ENCODE measurements at regions not wholly inside any gene's neighbourhood (a gene's known extent, or its start where the extent isn't known, plus 50 kb on each side); places are given as distances from the start of the nearest gene placed in this dataset.

GRCh38 chrX:39320165-39320564 is 518.9 kb downstream of the MID1IP1 start:
- no peak overlapping the region for H3K27ac ChIP-seq (ENCODE audit: low read length)
- no peaks in the 10 kb centered on the region for H4K20me1 ChIP-seq (ENCODE audit: low read length)
- H3F3A ChIP-seq (ENCODE audit: low read length, unreplicated experiment) = no peaks in the 10 kb centered on the region
- ChIA-PET POLR2A (ENCODE audit: unreplicated experiment) (no interaction called here), CTCF (no interaction called here)
- no peaks in the 10 kb centered on the region for H3K79me2 ChIP-seq (ENCODE audit: low read length)
- H3K27me3 ChIP-seq (ENCODE audit: low read length) = no peaks in the 10 kb centered on the region; the same call in 1 of the 2 replicates
- no peak overlapping the region for H2AFZ ChIP-seq (ENCODE audit: low read length)
- DNase-seq (no peak), ATAC-seq (no peak)
- no peaks in the 10 kb centered on the region for H3K9me3 ChIP-seq (ENCODE audit: low read length)
- H3K9ac ChIP-seq (ENCODE audit: low read length) = no peak overlapping the region
- no peaks in the 10 kb centered on the region for H3K36me3 ChIP-seq (ENCODE audit: low read depth, low read length)
- BruUV-seq (replicated peaks) = no TSS peak
- intact Hi-C loops (cut with micrococcal nuclease) = no loop called here
- no peak overlapping the region for H3K4me2 ChIP-seq (ENCODE audit: low read length)
- TF ChIP-seq EZH2 (IDR thresholded peaks at IDR 0.05; ENCODE audit: low read length, unreplicated experiment) (no peak), CTCF (conservative IDR thresholded peaks at IDR 0.05; ENCODE audit: low read depth, low read length) (no peak), EZH2phosphoT487 (IDR thresholded peaks at IDR 0.05; ENCODE audit: borderline replicate concordance, low read length) (no peak)
- H3K4me1 ChIP-seq (ENCODE audit: insufficient read depth, low read length) = no peaks in the 10 kb centered on the region
- no peak overlapping the region for H3K4me3 ChIP-seq (ENCODE audit: low read length)
- H3K9me2 ChIP-seq (replicated peaks; ENCODE audit: low read length) = no peaks in the 10 kb centered on the region

GRCh38 chrX:39322496-39322895 is 521.2 kb downstream of the MID1IP1 start:
- no peak for TF ChIP-seq CTCF (conservative IDR thresholded peaks at IDR 0.05; ENCODE audit: low read depth, low read length)
- no TSS peak for BruUV-seq (replicated peaks)
- Histone ChIP-seq H3F3A (ENCODE audit: low read length, unreplicated experiment) (no peaks in the 10 kb centered on the region), H3K79me2 (ENCODE audit: low read length) (no peaks in the 10 kb centered on the region), H3K27ac (ENCODE audit: low read length) (no peak overlapping the region), H3K36me3 (ENCODE audit: low read depth, low read length) (no peaks in the 10 kb centered on the region), H4K20me1 (ENCODE audit: low read length) (no peaks in the 10 kb centered on the region), H3K9me2 (replicated peaks; ENCODE audit: low read length) (no peaks in the 10 kb centered on the region), H2AFZ (ENCODE audit: low read length) (no peak overlapping the region), H3K9me3 (ENCODE audit: low read length) (no peaks in the 10 kb centered on the region), H3K4me2 (ENCODE audit: low read length) (no peak overlapping the region), H3K27me3 (ENCODE audit: low read length) (no peaks in the 10 kb centered on the region; the same call in 1 of the 2 replicates), H3K9ac (ENCODE audit: low read length) (no peak overlapping the region), H3K4me3 (ENCODE audit: low read length) (no peak overlapping the region), H3K4me1 (ENCODE audit: insufficient read depth, low read length) (no peaks in the 10 kb centered on the region)
- intact Hi-C loops (cut with micrococcal nuclease) = no loop called here
- ATAC-seq (no peak), DNase-seq (no peak)
- CTCF ChIA-PET = no interaction called here
- POLR2A ChIA-PET (ENCODE audit: unreplicated experiment) = no interaction called here

GRCh38 chrX:39324233-39324930 is 523.1 kb downstream of the MID1IP1 start:
- Histone ChIP-seq H3K9ac (ENCODE audit: low read length) (no peak overlapping the region), H3K36me3 (ENCODE audit: low read depth, low read length) (no peaks in the 10 kb centered on the region), H3K79me2 (ENCODE audit: low read length) (no peaks in the 10 kb centered on the region), H3K27ac (ENCODE audit: low read length) (no peak overlapping the region), H3K4me2 (ENCODE audit: low read length) (no peak overlapping the region), H3K9me2 (replicated peaks; ENCODE audit: low read length) (no peaks in the 10 kb centered on the region), H3K4me3 (ENCODE audit: low read length) (no peak overlapping the region), H3F3A (ENCODE audit: low read length, unreplicated experiment) (no peaks in the 10 kb centered on the region), H3K4me1 (ENCODE audit: insufficient read depth, low read length) (no peaks in the 10 kb centered on the region), H3K9me3 (ENCODE audit: low read length) (no peaks in the 10 kb centered on the region), H2AFZ (ENCODE audit: low read length) (no peak overlapping the region), H3K27me3 (ENCODE audit: low read length) (peaks cover 11% of the 10 kb centered on the region; the same call in 1 of the 2 replicates), H4K20me1 (ENCODE audit: low read length) (no peaks in the 10 kb centered on the region)
- BruUV-seq (replicated peaks) = no TSS peak
- no peak for DNase-seq
- intact Hi-C loops (cut with micrococcal nuclease) = no loop called here
- TF ChIP-seq EZH2 (IDR thresholded peaks at IDR 0.05; ENCODE audit: low read length, unreplicated experiment) (no peak), CTCF (conservative IDR thresholded peaks at IDR 0.05; ENCODE audit: low read depth, low read length) (no peak)
- CTCF ChIA-PET = no interaction called here
- ATAC-seq = no peak
- POLR2A ChIA-PET (ENCODE audit: unreplicated experiment) = no interaction called here
